A673 (cell line): ENCODE measurements at regions not wholly inside any gene's neighbourhood (a gene's known extent, or its start where the extent isn't known, plus 50 kb on each side); places are given as distances from the start of the nearest gene placed in this dataset.

ENCODE experiments used
- BruUV-seq: library from RNA; stranded (reverse); fragments of 400-500 nt; replicated peaks from 2 replicates; lab custom pipeline; 2021; lab: Mats Ljungman, UMichigan
- CTCF ChIA-PET: fragments of 300-600 bp; sonication (Branson Sonifier 250); formaldehyde crosslinking; loops from one replicate; lab custom pipeline; 2022; ENCODE audit warnings: antibody characterized with exemption; lab: Charles Lee
- POLR2A ChIA-PET: fragments of 300-600 bp; sonication (Branson Sonifier 250); formaldehyde crosslinking; loops from one replicate; lab custom pipeline; 2022; ENCODE audit warnings: antibody characterized with exemption; ENCODE audit not compliant: low non-redundant PET; lab: Charles Lee
- DNase-seq: peaks from one replicate; pipeline ENCODE4 v3.0.0-alpha.2; 2015; ENCODE audit warnings: low spot score
- H3K27ac ChIP-seq: fragments of 200-600 bp; sonication (generic); 2 replicates; pipeline ENCODE4 v1.5.1; 2016; ENCODE audit warnings: mixed run types, low read depth, mild to moderate bottlenecking, mixed read lengths, antibody characterized with exemption, low read length; ENCODE audit not compliant: poor library complexity, severe bottlenecking
- H3K27me3 ChIP-seq: fragments of 200-600 bp; sonication (generic); replicated peaks from 2 replicates; pipeline ENCODE4 v1.6.1; 2017; ENCODE audit warnings: mixed run types, low read depth, mild to moderate bottlenecking, mixed read lengths, antibody characterized with exemption, low read length; ENCODE audit not compliant: insufficient read depth, poor library complexity
- H3K36me3 ChIP-seq: fragments of 200-600 bp; sonication (generic); 2 replicates; pipeline ENCODE4 v1.6.1; 2016; ENCODE audit warnings: mixed run types, mild to moderate bottlenecking, mixed read lengths, antibody characterized with exemption, low read length; ENCODE audit not compliant: insufficient read depth, poor library complexity, severe bottlenecking
- H3K4me1 ChIP-seq: fragments of 200-600 bp; sonication (generic); 2 replicates; pipeline ENCODE4 v1.6.1; 2017; ENCODE audit warnings: mixed run types, mild to moderate bottlenecking, mixed read lengths, antibody characterized with exemption, low read length; ENCODE audit not compliant: insufficient read depth, poor library complexity, severe bottlenecking
- H3K4me3 ChIP-seq: fragments of 200-600 bp; sonication (generic); 2 replicates; pipeline ENCODE4 v1.5.1; 2016; ENCODE audit warnings: low read depth, mixed run types, mild to moderate bottlenecking, mixed read lengths, low read length; ENCODE audit not compliant: poor library complexity, severe bottlenecking
- H3K9me3 ChIP-seq: fragments of 200-600 bp; sonication (generic); 2 replicates; pipeline ENCODE4 v1.6.1; 2016; ENCODE audit warnings: mixed run types, low read depth, mild to moderate bottlenecking, mixed read lengths, antibody characterized with exemption, low read length; ENCODE audit not compliant: poor library complexity, severe bottlenecking
- EZH2 ChIP-seq: fragments of 200-600 bp; sonication (generic); IDR thresholded peaks from 2 replicates; pipeline ENCODE4 v1.6.1; 2017; ENCODE audit warnings: borderline replicate concordance, low read depth, mild to moderate bottlenecking, mixed read lengths, antibody characterized with exemption, low read length; ENCODE audit not compliant: poor library complexity, severe bottlenecking
- intact Hi-C: fragments of 100-400 bp; cut with micrococcal nuclease; formaldehyde crosslinking; loops from one replicate; pipeline ENCODE4 v1.10.0; 2022; ENCODE audit not compliant: unreplicated experiment
- TF ChIP-seq, protein P1 (sequence below): fragments of 300-800, 200-600 bp; sonication (generic); conservative IDR thresholded peaks from 2 replicates; pipeline ENCODE4 v1.5.1; 2017; ENCODE audit warnings: low read depth, mild to moderate bottlenecking, antibody characterized with exemption, low read length, moderate library complexity, mixed read lengths

DNA sequence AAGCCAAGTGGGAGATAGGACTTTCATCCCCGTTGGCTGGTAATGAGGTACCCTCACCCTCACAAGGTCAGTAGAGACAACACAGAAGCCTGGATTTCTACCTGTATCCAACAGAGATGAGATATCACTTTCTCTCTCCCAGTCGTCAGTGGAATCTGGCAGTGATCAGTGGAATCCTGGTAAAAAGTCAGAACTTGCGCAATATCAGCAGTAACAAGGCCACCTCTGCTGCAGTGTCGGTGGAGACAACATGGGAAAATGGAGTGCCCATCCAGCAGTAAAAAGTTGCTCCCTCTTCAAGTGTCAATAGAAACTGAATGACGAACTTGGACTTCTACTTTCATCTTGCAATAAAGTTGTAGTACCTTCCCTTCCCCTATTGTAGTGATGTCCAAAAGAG is 615.9 kb downstream of the ETS1 start:
- POLR2A ChIA-PET = no interaction called here
- H3K27me3 ChIP-seq = peaks cover 17% of the 10 kb centered on the region
- no peak overlapping the region for H3K4me3 ChIP-seq
- H3K27ac ChIP-seq = no peak overlapping the region
- H3K36me3 ChIP-seq = no peaks in the 10 kb centered on the region
- CTCF ChIA-PET = no interaction called here
- no peak for TF ChIP-seq EZH2
- TF ChIP-seq, protein P1, sequence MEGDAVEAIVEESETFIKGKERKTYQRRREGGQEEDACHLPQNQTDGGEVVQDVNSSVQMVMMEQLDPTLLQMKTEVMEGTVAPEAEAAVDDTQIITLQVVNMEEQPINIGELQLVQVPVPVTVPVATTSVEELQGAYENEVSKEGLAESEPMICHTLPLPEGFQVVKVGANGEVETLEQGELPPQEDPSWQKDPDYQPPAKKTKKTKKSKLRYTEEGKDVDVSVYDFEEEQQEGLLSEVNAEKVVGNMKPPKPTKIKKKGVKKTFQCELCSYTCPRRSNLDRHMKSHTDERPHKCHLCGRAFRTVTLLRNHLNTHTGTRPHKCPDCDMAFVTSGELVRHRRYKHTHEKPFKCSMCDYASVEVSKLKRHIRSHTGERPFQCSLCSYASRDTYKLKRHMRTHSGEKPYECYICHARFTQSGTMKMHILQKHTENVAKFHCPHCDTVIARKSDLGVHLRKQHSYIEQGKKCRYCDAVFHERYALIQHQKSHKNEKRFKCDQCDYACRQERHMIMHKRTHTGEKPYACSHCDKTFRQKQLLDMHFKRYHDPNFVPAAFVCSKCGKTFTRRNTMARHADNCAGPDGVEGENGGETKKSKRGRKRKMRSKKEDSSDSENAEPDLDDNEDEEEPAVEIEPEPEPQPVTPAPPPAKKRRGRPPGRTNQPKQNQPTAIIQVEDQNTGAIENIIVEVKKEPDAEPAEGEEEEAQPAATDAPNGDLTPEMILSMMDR = no peak
- DNase-seq = no peak
- intact Hi-C loops = no loop called here
- no peaks in the 10 kb centered on the region for H3K9me3 ChIP-seq
- no peaks in the 10 kb centered on the region for H3K4me1 ChIP-seq
- no TSS peak for BruUV-seq

DNA sequence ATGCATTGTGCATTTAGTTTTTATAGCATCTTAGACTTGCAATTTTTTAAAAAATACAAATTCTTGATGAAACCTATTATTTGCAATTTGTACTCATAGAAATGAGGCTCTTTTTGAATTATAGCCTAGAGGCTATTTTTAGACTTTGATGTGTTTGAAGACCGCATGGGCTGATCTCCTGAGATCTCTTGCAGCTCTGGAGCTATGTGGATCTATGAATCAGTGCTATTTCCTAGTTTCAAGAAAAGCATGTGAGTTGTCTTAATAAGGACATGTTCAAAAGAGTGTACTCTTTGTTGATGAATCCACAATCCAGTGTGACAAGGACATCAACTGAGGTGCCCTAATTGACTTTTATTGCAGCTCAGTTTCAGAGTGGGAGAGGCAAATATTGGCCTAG is 620.5 kb downstream of the ETS1 start:
- no peaks in the 10 kb centered on the region for H3K9me3 ChIP-seq
- H3K4me1 ChIP-seq = no peaks in the 10 kb centered on the region
- TF ChIP-seq EZH2 = no peak
- TF ChIP-seq, protein P1 = no peak
- H3K36me3 ChIP-seq = no peaks in the 10 kb centered on the region
- no TSS peak for BruUV-seq
- DNase-seq = no peak
- H3K27me3 ChIP-seq = peaks cover 17% of the 10 kb centered on the region
- ChIA-PET CTCF (no interaction called here), POLR2A (no interaction called here)
- intact Hi-C loops = no loop called here
- no peak overlapping the region for H3K27ac ChIP-seq
- H3K4me3 ChIP-seq = no peak overlapping the region

DNA sequence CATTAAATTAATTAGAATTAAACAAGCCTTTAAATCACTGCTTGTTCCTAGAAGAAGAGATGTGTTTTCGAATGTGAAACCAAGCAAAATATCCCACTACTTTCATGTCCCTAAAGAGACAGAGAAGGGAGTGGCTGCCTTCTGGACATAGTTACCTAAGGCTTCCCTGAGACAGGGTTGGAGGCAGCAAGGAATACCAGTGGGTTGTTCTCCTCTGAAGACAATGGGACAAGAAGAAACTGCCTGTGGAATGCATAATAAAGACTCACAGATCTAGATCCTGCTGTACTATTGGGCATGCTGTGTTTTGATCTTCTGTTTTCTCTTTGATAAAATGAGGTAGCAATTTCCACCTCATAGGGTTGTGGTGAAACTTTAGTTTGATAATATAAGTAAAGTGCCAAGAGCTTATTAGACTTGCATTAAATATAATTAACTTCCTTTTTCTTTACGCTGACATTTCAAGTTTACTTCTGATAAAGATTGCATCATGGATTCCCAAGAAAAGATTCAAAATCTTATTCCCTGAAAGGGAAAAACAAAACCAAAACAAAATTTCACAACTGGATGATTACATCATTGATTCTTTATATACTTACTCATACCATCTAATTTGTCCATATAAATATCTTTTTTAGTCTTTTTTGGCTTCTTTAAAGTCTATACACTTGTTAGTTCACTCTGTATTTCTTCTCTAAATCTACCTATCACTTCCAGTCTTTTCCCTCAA is 621.3 kb downstream of the ETS1 start:
- H3K4me1 ChIP-seq = no peaks in the 10 kb centered on the region
- H3K27ac ChIP-seq = no peak overlapping the region
- no peak for DNase-seq
- H3K36me3 ChIP-seq = no peaks in the 10 kb centered on the region
- no peaks in the 10 kb centered on the region for H3K9me3 ChIP-seq
- peaks cover 23% of the 10 kb centered on the region for H3K27me3 ChIP-seq
- no peak overlapping the region for H3K4me3 ChIP-seq
- intact Hi-C loops = no loop called here
- CTCF ChIA-PET = no interaction called here
- no TSS peak for BruUV-seq
- POLR2A ChIA-PET = no interaction called here
- TF ChIP-seq, protein P1 = no peak
- TF ChIP-seq EZH2 = no peak
